GM12878 (cell line): ENCODE measurements at regions not wholly inside any gene's neighbourhood (a gene's known extent, or its start where the extent isn't known, plus 50 kb on each side); places are given as distances from the start of the nearest gene placed in this dataset.

ENCODE experiments used
- ATAC-seq: fragments of 200-7000 bp; cut with Tn5 transposase; 3 replicates; pipeline ENCODE4 v1.9.1; 2020; ENCODE audit warnings: mild to moderate bottlenecking, moderate library complexity
- BruUV-seq: library from RNA; stranded (reverse); fragments of 400-500 nt; replicated peaks from 2 replicates; lab custom pipeline; 2021; lab: Mats Ljungman, UMichigan
- CTCF ChIA-PET: fragments of 300-600 bp; sonication (Branson Sonifier 250); formaldehyde crosslinking; extraction: SDS; loops from one replicate; lab custom pipeline; 2021; ENCODE audit warnings: inconsistent platforms; lab: Yijun Ruan, JAX
- POLR2A ChIA-PET: fragments of 350-600 bp; formaldehyde crosslinking; extraction: SDS; loops from one replicate; lab custom pipeline; 2021; ENCODE audit warnings: inconsistent platforms; lab: Charles Lee
- RAD21 ChIA-PET: fragments of 300-600 bp; sonication (Branson Sonifier 250); formaldehyde crosslinking; loops from one replicate; lab custom pipeline; 2023; ENCODE audit warnings: antibody characterized with exemption; ENCODE audit not compliant: unreplicated experiment; lab: Charles Lee
- SMC1A ChIA-PET: fragments of 300-600 bp; sonication (Branson Sonifier 250); formaldehyde crosslinking; loops from one replicate; lab custom pipeline; 2023; ENCODE audit not compliant: unreplicated experiment, uncharacterized antibody; lab: Charles Lee
- DNase-seq: peaks from one replicate; pipeline ENCODE4 v3.0.0-alpha.2; 2011; ENCODE audit warnings: low read depth, low spot score
- FAIRE-seq: peaks from 3 replicates; lab custom pipeline; 2011; peaks lifted over from hg19 to GRCh38; lab: Jason Lieb, UNC
- H2AFZ ChIP-seq: 2 replicates; pipeline ENCODE4 v1.6.0; 2011; ENCODE audit warnings: low read depth, low read length, control low read depth; ENCODE audit not compliant: control insufficient read depth
- H3K27ac ChIP-seq: 2 replicates; pipeline ENCODE4 v1.5.1; 2011; ENCODE audit warnings: control low read depth; ENCODE audit not compliant: control insufficient read depth, insufficient read depth
- H3K27me3 ChIP-seq, 2 experiments: replicated peaks in 1 of 2; 2 replicates each; pipeline versions ENCODE4 v1.6.0 to v1.6.1; 2011; ENCODE audit warnings: low read length in 1 of 2; ENCODE audit not compliant: control insufficient read depth in 2 of 2, insufficient read depth in 2 of 2
- H3K36me3 ChIP-seq, 2 experiments: 2 replicates each; pipeline ENCODE4 v1.5.1; 2011; ENCODE audit warnings: low read length in 1 of 2; ENCODE audit not compliant: control insufficient read depth in 2 of 2, insufficient read depth in 2 of 2
- H3K4me1 ChIP-seq: 2 replicates; pipeline ENCODE4 v1.6.1; 2011; ENCODE audit warnings: mild to moderate bottlenecking, low read length, moderate library complexity, mixed read lengths; ENCODE audit not compliant: control insufficient read depth, insufficient read depth
- H3K4me2 ChIP-seq: 2 replicates; pipeline ENCODE4 v1.6.0; 2011; ENCODE audit warnings: control low read depth; ENCODE audit not compliant: control insufficient read depth, insufficient read depth
- H3K4me3 ChIP-seq: fragments of 200-600 bp; sonication (generic); 2 replicates; pipeline ENCODE4 v1.5.1; 2016
- H3K79me2 ChIP-seq: 2 replicates; pipeline ENCODE4 v1.6.0; 2011; ENCODE audit warnings: low read length; ENCODE audit not compliant: control insufficient read depth, insufficient read depth
- H3K9ac ChIP-seq: 2 replicates; pipeline ENCODE4 v1.8.0; 2011; ENCODE audit warnings: low read length, control low read depth, mixed read lengths; ENCODE audit not compliant: control insufficient read depth, insufficient read depth
- H3K9me3 ChIP-seq: replicated peaks from 3 replicates; pipeline ENCODE4 v1.5.1; 2011; ENCODE audit warnings: mild to moderate bottlenecking, low read length; ENCODE audit not compliant: control insufficient read depth, insufficient read depth
- H4K20me1 ChIP-seq: 2 replicates; pipeline ENCODE4 v1.6.0; 2011; ENCODE audit not compliant: control insufficient read depth, insufficient read depth
- GATAD2B ChIP-seq: fragments of 450-650 bp; conservative IDR thresholded peaks from 2 replicates; pipeline ENCODE4 v1.6.1; 2017; ENCODE audit warnings: low read depth, mild to moderate bottlenecking, moderate library complexity
- HCFC1 ChIP-seq: fragments of 150-350 bp; IDR thresholded peaks from 2 replicates; pipeline ENCODE4 v1.6.1; 2014; ENCODE audit warnings: low read length
- KAT2A ChIP-seq: conservative IDR thresholded peaks from 2 replicates; pipeline ENCODE4 v1.6.1; 2011; ENCODE audit warnings: low read depth, low read length; ENCODE audit not compliant: control insufficient read depth
- PML ChIP-seq: IDR thresholded peaks from 2 replicates; pipeline ENCODE4 v1.6.1; 2012; ENCODE audit warnings: low read length, inconsistent platforms
- POLR2A ChIP-seq: IDR thresholded peaks from 2 replicates; pipeline ENCODE4 v1.6.1; 2011; ENCODE audit warnings: low read depth, mild to moderate bottlenecking, low read length
- SIN3A ChIP-seq: IDR thresholded peaks from 2 replicates; pipeline ENCODE4 v1.6.1; 2012; ENCODE audit warnings: low read depth, low read length, improper control_type of control experiment
- STAT1 ChIP-seq: fragments of 450-650 bp; conservative IDR thresholded peaks from 2 replicates; pipeline ENCODE4 v1.6.1; 2014; ENCODE audit warnings: antibody characterized with exemption, mild to moderate bottlenecking
- TAF1 ChIP-seq: IDR thresholded peaks from 2 replicates; pipeline ENCODE4 v1.6.1; 2011; ENCODE audit warnings: mild to moderate bottlenecking, low read depth, low read length, borderline replicate concordance
- TCF3 ChIP-seq: IDR thresholded peaks from 2 replicates; pipeline ENCODE4 v1.6.1; 2012; ENCODE audit warnings: low read depth, mild to moderate bottlenecking, low read length, borderline replicate concordance; ENCODE audit not compliant: insufficient read depth
- ZNF217 ChIP-seq: fragments of 450-650 bp; IDR thresholded peaks from 2 replicates; pipeline ENCODE4 v1.6.1; 2017; ENCODE audit warnings: antibody characterized with exemption, mild to moderate bottlenecking
- ZNF622 ChIP-seq: fragments of 450-650 bp; IDR thresholded peaks from 2 replicates; pipeline ENCODE4 v1.6.1; 2017; ENCODE audit warnings: mild to moderate bottlenecking, inconsistent platforms
- ZZZ3 ChIP-seq: IDR thresholded peaks from 2 replicates; pipeline ENCODE4 v1.6.1; 2011; ENCODE audit warnings: low read depth; ENCODE audit not compliant: control insufficient read depth, insufficient read length
- WGBS: methylation state at CpG from one replicate; pipeline ENCODE4 v1.1.6; 2016; ENCODE audit warnings: low lambda C conversion rate; ENCODE audit not compliant: insufficient replicate concordance, insufficient coverage; ENCODE audit errors: missing lambda C conversion rate; 5-methylcytosine and 5-hydroxymethylcytosine counted together
- in situ Hi-C: fragments of 300-500 bp; cut with MboI; formaldehyde crosslinking; loops from 9 replicates; pipeline ENCODE4 v1.14.3; 2018; ENCODE audit warnings: mixed read lengths
- intact Hi-C: fragments of 100-400 bp; cut with micrococcal nuclease; formaldehyde crosslinking; loops from one replicate; pipeline ENCODE4 v1.14.2; 2022; ENCODE audit not compliant: unreplicated experiment
- TF ChIP-seq, protein P1 (sequence below): fragments of 450-650 bp; IDR thresholded peaks from 2 replicates; pipeline ENCODE4 v1.6.1; 2018; ENCODE audit warnings: mild to moderate bottlenecking, low read depth, moderate library complexity; ENCODE audit not compliant: partially characterized antibody
- TF ChIP-seq, protein P2 (sequence below), 3 experiments: IDR thresholded peaks in 2 of 3; conservative IDR thresholded peaks in 1 of 3; 2 replicates each; pipeline ENCODE4 v1.5.1; 2011; ENCODE audit warnings: low read depth in 3 of 3, low read length in 3 of 3, mild to moderate bottlenecking in 3 of 3, control low read depth in 2 of 3, moderate library complexity in 2 of 3, inconsistent platforms in 1 of 3, mixed read lengths in 1 of 3; ENCODE audit not compliant: control insufficient read depth in 2 of 3, insufficient read depth in 1 of 3; ENCODE audit errors: extremely low read depth in 1 of 3
- TF ChIP-seq, protein P3 (sequence below): IDR thresholded peaks from 2 replicates; pipeline ENCODE4 v1.6.1; 2012; ENCODE audit warnings: mild to moderate bottlenecking, low read depth, low read length
- TF ChIP-seq, protein P4 (sequence below): IDR thresholded peaks from 2 replicates; pipeline ENCODE4 v1.6.1; 2012; ENCODE audit warnings: low read length, inconsistent platforms

DNA sequence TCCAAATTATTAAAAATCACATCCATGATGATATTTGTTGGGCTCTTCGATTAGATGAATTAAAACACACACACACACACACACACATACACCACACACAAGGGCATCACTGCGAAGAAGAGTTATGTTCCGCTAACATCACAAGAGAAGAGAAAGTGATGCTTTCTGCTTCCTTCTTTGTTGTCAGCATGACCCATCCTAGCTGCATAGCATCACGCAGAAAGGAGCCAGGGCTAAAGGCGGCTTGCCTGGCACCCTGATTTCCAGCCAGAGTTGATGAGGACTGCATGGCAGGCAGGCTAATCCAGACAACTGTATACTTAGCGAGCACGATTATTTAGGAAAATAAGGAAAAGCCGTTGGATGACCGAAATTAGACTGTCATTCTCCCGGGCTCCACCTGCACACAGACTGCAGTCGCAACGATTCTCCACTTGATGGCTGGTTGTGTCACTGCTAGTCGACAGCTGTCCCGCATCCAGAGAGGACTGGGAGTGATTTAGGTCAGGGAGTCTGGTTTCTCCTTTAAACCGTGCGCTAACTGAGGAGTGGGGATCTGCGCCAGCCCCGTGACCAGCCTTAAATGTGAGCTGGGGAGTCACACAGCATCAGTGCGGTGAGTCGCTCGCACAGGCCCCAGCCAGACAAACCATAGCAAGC lies 70.6 kb upstream of the SOX4 start:
- RAD21 ChIA-PET = no interaction called here
- H3K79me2 ChIP-seq = no peaks in the 10 kb centered on the region
- in situ Hi-C loops = no loop called here
- TF ChIP-seq, protein P1, sequence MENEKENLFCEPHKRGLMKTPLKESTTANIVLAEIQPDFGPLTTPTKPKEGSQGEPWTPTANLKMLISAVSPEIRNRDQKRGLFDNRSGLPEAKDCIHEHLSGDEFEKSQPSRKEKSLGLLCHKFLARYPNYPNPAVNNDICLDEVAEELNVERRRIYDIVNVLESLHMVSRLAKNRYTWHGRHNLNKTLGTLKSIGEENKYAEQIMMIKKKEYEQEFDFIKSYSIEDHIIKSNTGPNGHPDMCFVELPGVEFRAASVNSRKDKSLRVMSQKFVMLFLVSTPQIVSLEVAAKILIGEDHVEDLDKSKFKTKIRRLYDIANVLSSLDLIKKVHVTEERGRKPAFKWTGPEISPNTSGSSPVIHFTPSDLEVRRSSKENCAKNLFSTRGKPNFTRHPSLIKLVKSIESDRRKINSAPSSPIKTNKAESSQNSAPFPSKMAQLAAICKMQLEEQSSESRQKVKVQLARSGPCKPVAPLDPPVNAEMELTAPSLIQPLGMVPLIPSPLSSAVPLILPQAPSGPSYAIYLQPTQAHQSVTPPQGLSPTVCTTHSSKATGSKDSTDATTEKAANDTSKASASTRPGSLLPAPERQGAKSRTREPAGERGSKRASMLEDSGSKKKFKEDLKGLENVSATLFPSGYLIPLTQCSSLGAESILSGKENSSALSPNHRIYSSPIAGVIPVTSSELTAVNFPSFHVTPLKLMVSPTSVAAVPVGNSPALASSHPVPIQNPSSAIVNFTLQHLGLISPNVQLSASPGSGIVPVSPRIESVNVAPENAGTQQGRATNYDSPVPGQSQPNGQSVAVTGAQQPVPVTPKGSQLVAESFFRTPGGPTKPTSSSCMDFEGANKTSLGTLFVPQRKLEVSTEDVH = no peak
- TF ChIP-seq ZNF217 = no peak
- TF ChIP-seq, protein P2, sequence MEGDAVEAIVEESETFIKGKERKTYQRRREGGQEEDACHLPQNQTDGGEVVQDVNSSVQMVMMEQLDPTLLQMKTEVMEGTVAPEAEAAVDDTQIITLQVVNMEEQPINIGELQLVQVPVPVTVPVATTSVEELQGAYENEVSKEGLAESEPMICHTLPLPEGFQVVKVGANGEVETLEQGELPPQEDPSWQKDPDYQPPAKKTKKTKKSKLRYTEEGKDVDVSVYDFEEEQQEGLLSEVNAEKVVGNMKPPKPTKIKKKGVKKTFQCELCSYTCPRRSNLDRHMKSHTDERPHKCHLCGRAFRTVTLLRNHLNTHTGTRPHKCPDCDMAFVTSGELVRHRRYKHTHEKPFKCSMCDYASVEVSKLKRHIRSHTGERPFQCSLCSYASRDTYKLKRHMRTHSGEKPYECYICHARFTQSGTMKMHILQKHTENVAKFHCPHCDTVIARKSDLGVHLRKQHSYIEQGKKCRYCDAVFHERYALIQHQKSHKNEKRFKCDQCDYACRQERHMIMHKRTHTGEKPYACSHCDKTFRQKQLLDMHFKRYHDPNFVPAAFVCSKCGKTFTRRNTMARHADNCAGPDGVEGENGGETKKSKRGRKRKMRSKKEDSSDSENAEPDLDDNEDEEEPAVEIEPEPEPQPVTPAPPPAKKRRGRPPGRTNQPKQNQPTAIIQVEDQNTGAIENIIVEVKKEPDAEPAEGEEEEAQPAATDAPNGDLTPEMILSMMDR (IDR thresholded peaks at IDR 0.05 in 2 of 3, conservative IDR thresholded peaks at IDR 0.05 in 1 of 3; ENCODE audit: control insufficient read depth in 2 of 3, extremely low read depth in 1 of 3, insufficient read depth in 1 of 3, low read depth in 3 of 3, low read length in 3 of 3) = no peak
- no peak for TF ChIP-seq HCFC1
- TF ChIP-seq, protein P3, sequence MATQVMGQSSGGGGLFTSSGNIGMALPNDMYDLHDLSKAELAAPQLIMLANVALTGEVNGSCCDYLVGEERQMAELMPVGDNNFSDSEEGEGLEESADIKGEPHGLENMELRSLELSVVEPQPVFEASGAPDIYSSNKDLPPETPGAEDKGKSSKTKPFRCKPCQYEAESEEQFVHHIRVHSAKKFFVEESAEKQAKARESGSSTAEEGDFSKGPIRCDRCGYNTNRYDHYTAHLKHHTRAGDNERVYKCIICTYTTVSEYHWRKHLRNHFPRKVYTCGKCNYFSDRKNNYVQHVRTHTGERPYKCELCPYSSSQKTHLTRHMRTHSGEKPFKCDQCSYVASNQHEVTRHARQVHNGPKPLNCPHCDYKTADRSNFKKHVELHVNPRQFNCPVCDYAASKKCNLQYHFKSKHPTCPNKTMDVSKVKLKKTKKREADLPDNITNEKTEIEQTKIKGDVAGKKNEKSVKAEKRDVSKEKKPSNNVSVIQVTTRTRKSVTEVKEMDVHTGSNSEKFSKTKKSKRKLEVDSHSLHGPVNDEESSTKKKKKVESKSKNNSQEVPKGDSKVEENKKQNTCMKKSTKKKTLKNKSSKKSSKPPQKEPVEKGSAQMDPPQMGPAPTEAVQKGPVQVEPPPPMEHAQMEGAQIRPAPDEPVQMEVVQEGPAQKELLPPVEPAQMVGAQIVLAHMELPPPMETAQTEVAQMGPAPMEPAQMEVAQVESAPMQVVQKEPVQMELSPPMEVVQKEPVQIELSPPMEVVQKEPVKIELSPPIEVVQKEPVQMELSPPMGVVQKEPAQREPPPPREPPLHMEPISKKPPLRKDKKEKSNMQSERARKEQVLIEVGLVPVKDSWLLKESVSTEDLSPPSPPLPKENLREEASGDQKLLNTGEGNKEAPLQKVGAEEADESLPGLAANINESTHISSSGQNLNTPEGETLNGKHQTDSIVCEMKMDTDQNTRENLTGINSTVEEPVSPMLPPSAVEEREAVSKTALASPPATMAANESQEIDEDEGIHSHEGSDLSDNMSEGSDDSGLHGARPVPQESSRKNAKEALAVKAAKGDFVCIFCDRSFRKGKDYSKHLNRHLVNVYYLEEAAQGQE = no peak
- no peak for TF ChIP-seq GATAD2B
- no peak for TF ChIP-seq STAT1
- no peak for TF ChIP-seq ZZZ3
- TF ChIP-seq KAT2A = no peak
- no peak for TF ChIP-seq SIN3A
- no peak for TF ChIP-seq POLR2A
- TF ChIP-seq TCF3 = no peak
- TF ChIP-seq PML = no peak
- no peak for TF ChIP-seq ZNF622
- TF ChIP-seq, protein P4, sequence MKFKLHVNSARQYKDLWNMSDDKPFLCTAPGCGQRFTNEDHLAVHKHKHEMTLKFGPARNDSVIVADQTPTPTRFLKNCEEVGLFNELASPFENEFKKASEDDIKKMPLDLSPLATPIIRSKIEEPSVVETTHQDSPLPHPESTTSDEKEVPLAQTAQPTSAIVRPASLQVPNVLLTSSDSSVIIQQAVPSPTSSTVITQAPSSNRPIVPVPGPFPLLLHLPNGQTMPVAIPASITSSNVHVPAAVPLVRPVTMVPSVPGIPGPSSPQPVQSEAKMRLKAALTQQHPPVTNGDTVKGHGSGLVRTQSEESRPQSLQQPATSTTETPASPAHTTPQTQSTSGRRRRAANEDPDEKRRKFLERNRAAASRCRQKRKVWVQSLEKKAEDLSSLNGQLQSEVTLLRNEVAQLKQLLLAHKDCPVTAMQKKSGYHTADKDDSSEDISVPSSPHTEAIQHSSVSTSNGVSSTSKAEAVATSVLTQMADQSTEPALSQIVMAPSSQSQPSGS = no peak
- TF ChIP-seq TAF1 = no peak

More for the DNA sequence above, 70.6 kb upstream of the SOX4 start:
- no peak overlapping the region for H3K9ac ChIP-seq
- DNase-seq (no peak), ATAC-seq (no peak), FAIRE-seq (no peak)
- H3K27me3 ChIP-seq = no peaks in the 10 kb centered on the region; a peak in 1 of 4 replicates
- no peaks in the 10 kb centered on the region for H3K4me1 ChIP-seq
- H2AFZ ChIP-seq = no peak overlapping the region
- POLR2A ChIA-PET = no interaction called here
- CTCF ChIA-PET = no interaction called here
- WGBS = 61% methylated on average over 21 of the region's 21 CpGs
- no peaks in the 10 kb centered on the region for H3K9me3 ChIP-seq
- intact Hi-C loops = no loop called here
- H3K4me2 ChIP-seq = no peak overlapping the region
- H3K36me3 ChIP-seq = no peaks in the 10 kb centered on the region
- H3K4me3 ChIP-seq = no peak overlapping the region
- H4K20me1 ChIP-seq = no peaks in the 10 kb centered on the region
- SMC1A ChIA-PET = interaction anchor here (0.9 kb wide), 1 partner anchor 11 kb away, joined by 4 read pairs; no protein-coding TSS in a partner anchor
- no peak overlapping the region for H3K27ac ChIP-seq
- no TSS peak for BruUV-seq
